NCI-H69 (cell line): ENCODE measurements at regions not wholly inside any gene's neighbourhood (a gene's known extent, or its start where the extent isn't known, plus 50 kb on each side); places are given as distances from the start of the nearest gene placed in this dataset.
"Not testable (repeated sequence)": the region's sequence is repeated elsewhere in the genome, so short reads cannot be mapped to it uniquely, and the experiment has no call there.

ENCODE experiments used
- DNase-seq: peaks from one replicate; lab custom pipeline; 2025; lab: John Stamatoyannopoulos, UW

GRCh38 chr16:66173796-66174195 is 192.7 kb upstream of the CDH5 start:
- not testable (repeated sequence) for DNase-seq

DNA sequence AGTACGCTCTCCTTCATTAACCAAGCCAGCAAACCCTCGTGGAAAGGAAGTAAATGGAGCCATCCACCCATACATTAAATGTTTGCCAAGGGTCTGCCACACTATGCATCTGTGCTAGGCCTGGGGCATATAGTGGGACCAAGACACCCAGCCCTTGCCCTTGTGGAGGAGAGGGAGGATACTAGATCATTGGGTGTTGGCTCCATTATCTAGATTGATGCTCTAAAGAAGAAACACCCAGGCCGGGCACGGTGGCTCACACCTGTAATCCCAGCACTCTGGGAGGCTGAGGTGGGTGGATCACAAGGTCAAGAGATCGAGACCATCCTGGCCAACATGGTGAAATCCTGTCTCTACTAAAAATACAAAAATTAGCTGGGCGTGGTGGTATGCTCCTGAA is 193.3 kb upstream of the CDH5 start:
- DNase-seq: not testable (repeated sequence)

- no peak for DNase-seq
Measured at GRCh38 chr16:66172463-66172862, 194.0 kb upstream of the CDH5 start.

GRCh38 chr16:66171578-66171977 is 194.9 kb upstream of the CDH5 start:
- DNase-seq: no peak

DNA sequence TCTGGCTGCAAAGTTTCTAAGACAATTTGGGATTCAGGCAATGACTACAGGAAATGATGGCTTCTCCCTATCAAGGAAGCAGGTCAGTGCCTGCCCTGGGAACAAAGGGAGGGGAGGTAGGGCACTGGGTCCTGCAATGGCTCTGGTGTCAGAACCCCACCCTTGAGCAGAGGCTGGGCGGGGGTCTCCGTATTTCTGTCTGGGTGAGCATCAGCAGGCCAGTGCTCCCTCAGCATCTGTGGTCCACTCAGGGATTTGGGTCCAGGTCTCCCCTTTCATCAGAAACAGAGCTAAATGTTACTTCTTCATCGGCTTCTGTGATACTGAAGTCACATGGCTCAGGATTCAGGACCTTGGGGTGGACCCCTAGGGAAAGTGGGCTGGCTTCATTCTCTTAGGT is 195.5 kb upstream of the CDH5 start:
- no peak for DNase-seq

DNA sequence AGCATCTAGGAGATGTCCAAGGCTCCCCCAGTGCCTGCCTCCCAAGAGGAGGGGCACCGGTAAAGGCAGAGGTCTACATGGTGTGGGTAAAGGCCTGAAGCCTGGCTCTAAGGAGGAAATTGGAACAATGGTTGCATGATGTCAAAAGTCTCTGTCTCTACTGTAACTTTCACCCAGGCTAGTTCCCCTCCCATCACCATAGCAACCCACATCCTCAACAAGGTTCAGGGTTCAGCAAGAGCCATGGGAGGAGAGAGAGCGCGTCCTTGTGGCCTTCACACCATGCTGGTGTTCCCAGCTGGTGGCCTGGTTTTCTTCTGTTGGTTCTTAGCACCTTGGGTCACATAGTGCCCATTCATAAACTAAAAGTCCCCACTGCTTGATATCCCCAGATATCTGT is 196.7 kb upstream of the CDH5 start:
- DNase-seq: no peak

DNA sequence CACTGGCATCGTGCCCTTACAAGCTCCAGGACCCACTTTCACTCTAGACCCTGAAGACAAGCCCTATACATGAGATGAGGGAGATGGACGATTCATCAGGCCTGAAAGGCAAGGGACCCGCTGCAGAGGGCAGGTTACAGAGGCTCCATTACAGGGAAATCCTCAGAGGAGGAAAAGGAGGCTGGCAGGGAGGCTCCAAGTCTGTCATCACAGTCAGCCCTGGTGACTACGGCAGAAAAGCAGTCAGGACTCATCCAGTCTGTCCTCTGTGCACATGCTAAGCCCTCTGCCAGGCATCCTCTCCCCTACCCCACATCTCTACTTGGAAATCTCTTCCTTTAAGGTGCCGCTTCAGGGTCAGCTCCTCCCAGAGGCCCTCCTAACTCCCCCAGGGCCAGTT is 197.7 kb upstream of the CDH5 start:
- no peak for DNase-seq

DNA sequence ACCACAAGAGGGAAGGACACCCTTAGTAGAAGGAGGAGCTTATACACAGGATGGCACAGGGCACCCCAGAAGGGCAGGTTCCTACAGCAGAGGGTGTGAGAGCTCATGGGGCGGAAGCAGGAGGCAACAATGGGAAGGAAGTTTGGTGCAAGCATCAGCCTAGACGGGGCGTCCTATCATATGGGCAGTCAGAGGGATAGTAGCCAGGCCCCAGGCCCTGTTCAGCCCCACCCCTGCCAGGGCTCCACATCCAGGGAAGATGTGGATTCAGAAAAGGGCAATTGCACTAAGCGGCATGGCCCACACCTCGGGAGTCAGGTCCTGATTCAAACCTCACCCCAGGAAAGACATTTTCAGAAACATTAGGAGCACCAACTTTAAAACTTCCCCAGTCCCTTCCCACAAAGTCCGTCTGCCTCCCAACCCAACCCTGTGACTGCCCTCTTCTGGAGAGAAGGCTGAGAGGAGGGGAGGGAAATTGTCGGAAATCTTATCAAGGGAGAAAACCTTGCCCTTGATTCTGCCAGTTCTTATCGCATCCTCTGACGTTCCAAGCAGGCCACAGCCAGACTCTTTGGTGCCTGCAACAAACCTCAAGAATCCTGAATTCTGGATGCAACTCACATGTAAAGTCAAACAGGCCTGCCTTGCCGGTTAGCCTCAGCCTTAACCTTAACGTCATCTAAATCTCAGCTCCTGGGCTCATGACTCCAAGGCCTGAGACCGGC is 198.8 kb upstream of the CDH5 start:
- no peak for DNase-seq

DNA sequence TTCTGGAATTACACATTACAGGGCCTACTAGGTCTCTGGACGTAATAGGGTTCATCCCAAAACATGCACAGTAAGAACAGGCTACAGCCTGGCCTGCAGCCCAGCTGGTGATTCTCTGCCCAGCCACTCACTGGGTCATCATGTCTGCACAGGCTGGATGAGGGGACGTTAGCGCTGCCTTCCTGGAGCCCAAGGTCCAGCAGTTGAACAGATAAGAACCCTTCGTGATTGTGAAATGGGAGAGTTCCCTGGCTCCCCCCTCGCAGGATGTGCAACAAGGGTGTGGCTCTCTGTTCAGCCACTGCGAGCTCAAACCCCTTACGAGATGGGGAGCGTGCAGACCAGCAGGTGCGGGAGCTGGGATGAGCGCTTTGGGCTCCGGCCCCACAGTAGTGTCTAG is 200.0 kb upstream of the CDH5 start:
- DNase-seq: no peak

DNA sequence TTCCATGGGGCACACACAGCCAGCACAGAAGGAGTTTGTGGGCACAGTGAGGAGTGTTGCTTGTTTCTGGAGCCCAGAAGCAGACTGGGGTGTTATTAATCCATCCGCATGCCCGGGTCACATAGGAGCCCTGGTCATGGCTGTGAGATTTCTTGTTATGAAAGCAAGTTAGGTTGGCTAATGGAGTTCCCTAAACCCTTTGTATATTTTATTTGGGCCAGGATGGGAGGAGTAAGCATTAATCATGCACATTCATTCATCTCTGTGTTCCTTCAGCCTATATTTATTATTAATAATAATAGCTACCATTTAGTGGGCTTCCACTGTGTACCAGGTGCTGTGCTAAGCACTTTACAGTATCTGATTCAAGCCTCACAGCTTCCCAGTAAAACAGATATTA is 200.6 kb upstream of the CDH5 start:
- DNase-seq: no peak

DNA sequence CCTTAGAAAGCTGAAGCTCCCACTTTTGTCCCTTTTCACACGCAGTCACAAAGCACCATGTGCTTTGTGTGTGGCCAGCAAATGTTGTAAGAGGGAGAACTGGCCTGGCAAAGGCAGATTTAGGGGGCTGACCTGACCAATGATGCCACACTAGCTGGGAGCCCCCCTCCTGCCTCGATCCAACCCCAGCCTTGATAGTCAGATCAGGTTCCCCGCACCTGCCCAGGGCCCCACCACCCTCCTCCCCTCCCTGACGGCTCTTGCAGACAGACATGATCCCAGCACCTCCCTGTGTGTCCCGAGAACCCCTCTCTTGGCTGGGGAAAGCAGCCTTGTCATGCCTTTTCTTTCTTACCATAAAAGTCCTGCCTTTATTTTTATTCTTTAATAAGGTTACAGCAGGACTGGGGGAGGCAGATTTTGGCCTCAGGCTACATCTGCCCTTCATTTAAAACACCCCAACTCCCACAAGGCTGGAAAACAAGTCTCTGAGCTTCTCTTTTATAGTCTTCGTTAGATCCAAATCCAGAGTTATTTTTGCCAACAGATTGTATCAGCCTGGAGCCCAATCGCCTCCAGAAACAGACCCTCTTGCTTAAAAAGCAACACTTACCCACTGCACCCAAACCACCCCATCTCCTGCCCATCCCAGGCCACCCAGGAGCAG is 201.8 kb upstream of the CDH5 start:
- DNase-seq: no peak

DNA sequence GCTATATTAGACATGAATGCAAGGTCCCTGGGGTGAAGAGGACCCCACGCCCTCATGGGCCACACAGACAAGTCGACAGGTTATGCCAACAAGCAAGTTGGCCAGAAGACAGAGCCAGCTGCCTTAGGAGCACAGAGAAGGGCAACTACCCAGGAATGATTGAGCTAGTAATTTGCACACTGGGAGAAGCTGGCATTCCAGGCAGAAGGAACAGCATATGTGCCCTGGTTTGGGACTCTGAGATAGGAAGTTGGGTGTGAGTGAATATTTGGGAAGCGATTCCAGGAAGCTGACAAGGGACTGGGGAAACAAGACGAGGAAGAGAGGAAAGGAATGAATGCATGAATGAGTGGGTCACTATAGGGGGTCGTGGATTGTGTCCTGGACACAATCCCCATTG is 203.7 kb upstream of the CDH5 start:
- DNase-seq: no peak

DNA sequence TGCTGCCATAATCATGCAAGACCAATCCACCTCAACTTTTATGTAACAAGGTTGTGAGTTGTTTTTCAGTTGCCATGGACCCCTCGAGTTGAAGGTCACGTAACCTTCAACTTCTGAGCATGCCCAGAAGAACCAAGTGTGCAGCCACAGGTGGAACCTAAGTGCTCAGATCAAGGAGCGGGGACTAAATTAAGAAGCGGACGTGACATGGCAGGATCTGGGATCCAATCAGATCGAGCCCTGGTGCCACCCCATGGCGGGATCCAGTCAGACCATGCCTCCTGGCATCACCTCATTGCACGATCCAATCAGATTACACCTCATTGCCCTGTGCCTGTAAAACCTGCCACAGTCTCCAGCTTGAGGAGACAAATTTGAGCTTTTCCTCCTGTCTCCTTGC is 204.5 kb upstream of the CDH5 start:
- DNase-seq: no peak

GRCh38 chr16:66161269-66161668 is 205.2 kb upstream of the CDH5 start:
- DNase-seq: no peak

DNA sequence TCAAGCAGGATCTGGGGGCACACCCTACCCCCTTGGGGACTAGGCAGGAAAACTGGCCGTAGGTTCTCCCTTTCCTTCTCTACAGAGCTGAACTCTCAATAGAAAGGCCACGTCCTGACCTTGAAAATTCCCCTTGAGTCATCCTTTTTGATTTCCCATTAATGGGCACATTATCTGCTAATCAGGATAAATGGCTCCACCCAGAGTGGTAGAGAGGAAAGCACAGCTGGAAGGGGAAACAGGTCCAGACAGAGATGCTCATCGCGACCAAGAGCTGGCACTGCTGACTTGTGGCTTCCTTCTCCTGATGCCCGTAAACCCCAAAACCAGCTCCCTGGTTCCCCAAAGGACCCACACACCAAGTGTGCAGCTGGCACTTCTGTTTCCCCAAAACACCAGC is 206.5 kb upstream of the CDH5 start:
- no peak for DNase-seq

DNA sequence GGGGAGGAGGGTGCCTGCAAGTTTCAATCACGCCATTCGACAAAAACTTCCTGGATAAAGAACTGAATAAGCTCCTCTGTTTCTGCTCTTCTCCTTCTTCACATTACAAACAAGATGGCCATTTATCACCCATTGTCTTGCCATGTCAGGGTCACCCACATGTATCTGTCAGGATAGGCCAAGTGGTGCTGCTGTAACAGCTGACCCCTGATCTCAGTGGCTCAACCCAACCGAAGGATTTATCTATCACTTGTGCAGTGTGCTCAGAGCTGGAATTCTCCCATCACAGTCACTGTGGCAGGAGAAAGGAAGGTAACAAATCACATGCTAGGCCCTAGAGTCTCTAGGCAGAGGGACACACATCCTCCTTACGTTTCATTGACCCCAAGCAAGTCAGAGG is 210.0 kb upstream of the CDH5 start:
- DNase-seq: no peak

DNA sequence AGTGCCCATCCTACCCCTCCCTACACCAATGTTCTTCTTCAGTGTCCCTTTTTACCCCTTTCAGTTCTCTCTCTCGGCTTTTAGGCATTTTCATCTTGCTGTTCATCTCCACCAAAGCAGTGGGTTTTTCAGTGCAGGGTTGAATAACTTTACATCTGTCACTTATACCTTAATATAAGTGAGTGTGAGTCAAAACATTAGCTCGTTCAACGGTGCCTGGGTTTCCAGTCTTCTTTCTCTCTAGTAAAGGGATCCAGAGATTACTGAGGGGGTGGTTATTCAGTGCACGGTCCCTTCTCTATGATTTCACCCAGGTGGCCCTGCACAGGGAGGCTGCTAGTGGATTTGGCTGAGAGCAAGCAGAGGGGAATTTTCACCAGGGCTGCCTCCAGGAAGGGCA is 210.6 kb upstream of the CDH5 start:
- DNase-seq: no peak

GRCh38 chr16:66154801-66155200 is 211.7 kb upstream of the CDH5 start:
- no peak for DNase-seq

DNA sequence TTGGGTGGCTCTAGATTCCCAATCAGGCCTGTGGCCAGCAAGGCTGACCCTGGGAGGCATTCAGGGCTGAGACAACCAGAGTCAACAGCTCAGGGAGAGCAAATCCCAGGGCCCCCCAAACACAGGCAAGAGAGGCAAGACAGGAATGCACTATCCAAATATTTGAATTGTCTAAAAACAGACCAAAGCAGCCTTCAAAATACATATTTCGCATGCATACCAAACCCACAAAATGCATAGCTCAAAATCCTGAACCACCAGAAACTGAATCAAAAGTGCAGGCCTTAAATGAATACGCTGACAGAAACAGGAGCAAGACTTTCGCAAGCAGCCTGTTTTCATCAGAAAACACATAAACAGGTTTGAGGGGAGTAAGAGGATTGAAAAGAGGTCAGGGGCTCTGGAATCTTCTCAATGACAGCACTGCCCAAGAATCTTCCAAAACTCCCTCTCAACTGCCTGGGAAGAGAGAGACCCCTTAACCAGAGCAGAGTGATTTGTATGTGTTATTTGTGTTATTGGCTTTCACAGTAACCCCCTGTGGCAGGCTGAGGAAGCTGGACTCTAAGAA is 213.6 kb upstream of the CDH5 start:
- DNase-seq: no peak

- DNase-seq: no peak
Measured at GRCh38 chr16:66152181-66152580, 214.3 kb upstream of the CDH5 start.

DNA sequence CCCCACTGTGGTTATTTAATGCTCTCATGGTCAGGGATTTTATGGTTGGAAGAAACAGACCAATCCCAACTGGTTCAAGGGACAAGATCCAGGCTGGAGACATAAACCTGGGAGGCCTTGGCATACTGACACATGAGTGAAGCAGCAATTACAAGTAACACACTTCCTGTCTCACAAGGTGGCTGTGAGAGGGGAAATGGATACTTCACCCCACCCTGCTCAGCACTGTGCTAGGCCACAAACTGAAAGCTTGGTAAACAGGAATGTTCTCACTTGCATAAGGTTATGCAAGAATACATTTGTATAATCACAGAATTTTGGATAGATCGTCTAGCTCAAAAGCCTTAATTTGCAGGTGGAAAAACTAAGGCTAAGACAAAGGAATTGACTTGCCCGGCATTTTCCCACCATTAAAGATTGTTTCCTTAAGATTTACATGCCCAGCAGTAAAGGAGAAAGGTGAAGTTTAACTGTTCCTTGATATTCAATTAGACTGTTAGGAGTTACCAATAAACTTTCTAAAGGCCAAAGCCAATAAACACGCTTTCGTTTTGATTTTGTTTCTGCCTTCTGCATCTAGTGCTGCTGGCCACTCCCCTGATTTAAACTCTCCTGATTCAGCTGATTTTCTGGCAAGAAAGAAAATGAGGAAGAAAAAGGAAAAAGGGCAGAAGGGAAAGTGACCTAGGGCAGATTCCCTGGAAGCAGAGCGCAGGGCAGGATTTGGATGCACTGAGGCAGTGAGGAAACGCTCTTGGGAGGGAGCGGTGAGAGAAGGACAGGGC is 215.6 kb upstream of the CDH5 start:
- no peak for DNase-seq

- no peak for DNase-seq
Measured at GRCh38 chr16:66147291-66147690, 219.2 kb upstream of the CDH5 start.

GRCh38 chr16:66146798-66147197 is 219.7 kb upstream of the CDH5 start:
- DNase-seq: no peak
